Smooth muscle cell of the brain vasculature (primary cell): ENCODE measurements at regions not wholly inside any gene's neighbourhood (a gene's known extent, or its start where the extent isn't known, plus 50 kb on each side); places are given as distances from the start of the nearest gene placed in this dataset.
A peak's percentile ranks its signal among the peaks of the same experiment; 100 is the strongest.
"Not testable (repeated sequence)": the region's sequence is repeated elsewhere in the genome, so short reads cannot be mapped to it uniquely, and the experiment has no call there.

Experiments
- DNase-seq: peaks from one replicate; pipeline ENCODE4 v3.0.0-alpha.2; 2012; ENCODE audit warnings: low read depth, low spot score

- DNase-seq, result no peak
Measured at GRCh38 chr7:82624965-82625364, 181.4 kb upstream of the CACNA2D1 start.

GRCh38 chr7:82624337-82624736, 180.8 kb upstream of the CACNA2D1 start:
- no peak for DNase-seq

- no peak for DNase-seq
Measured at GRCh38 chr7:82623812-82624211, 180.2 kb upstream of the CACNA2D1 start.

GRCh38 chr7:82617156-82617555, 173.6 kb upstream of the CACNA2D1 start:
- DNase-seq, result no peak

- no peak for DNase-seq
Measured at GRCh38 chr7:82616059-82616728, 172.6 kb upstream of the CACNA2D1 start.

DNA sequence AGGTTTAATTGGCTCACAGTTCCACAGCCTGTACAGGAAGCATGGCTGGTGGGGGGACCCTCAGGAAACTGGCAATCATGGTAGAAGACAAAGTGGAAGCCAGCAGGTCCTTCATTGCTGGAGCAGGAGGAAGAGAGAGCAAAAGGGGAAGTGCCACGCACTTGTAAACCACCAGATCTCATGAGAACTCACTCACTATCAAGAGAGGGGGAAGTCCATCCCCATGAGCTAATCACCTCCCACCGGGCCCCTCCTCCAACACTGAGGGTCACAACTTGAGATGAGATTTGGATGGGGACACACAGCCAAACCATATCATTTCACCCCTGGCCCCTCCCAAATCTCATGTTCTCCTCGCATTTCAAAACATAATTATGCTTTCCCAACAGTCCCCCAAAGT, 171.9 kb upstream of the CACNA2D1 start:
- no peak for DNase-seq

GRCh38 chr7:82609746-82610145, 166.2 kb upstream of the CACNA2D1 start:
- no peak for DNase-seq

GRCh38 chr7:82605247-82605864, 161.8 kb upstream of the CACNA2D1 start:
- no peak for DNase-seq

GRCh38 chr7:82602066-82602465, 158.5 kb upstream of the CACNA2D1 start:
- DNase-seq, result no peak

DNA sequence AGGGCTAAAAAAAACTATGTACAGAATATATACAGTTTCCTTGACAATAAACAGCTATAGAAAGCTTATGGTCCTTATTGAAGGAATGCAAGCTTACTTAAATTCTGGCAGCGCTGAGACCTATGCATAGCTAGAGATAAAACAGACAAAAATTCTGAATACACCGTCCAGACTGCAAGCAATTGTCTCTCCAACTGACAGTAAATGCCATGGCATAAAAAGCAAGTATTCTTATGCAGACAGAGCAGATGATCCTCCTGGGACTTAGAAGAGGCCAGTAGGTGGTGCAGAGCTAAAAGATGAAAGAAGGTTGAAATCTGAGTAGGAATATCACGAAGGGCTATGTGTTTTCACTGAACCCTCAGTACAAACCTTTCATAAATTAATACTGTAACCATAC, 157.0 kb upstream of the CACNA2D1 start:
- no peak for DNase-seq

- no peak for DNase-seq
Measured at GRCh38 chr7:82599895-82600294, 156.3 kb upstream of the CACNA2D1 start.

- DNase-seq, result peak; percentile 43
Measured at GRCh38 chr7:82598958-82599357, 155.4 kb upstream of the CACNA2D1 start.

- DNase-seq, result not testable (repeated sequence)
Measured at GRCh38 chr7:82595795-82596194, 152.2 kb upstream of the CACNA2D1 start.

DNA sequence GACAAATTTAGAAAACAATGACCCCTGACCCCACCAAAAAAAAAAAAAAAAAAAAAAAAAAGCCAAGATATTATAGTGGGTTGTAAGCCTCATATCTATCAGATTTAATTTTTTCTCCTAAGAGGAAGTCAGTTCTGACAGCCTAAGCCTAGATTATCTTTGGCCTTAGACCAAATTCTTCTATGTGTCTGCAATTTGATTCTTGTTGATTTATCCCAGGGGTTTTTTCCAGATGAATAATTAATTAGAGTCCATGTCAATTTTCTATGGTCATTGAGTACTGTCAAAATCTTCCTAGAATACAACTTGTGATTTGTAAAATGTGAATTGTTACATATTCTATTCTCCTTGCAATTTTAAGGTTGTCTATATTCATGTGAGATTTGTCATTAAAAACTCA, 151.6 kb upstream of the CACNA2D1 start:
- no peak for DNase-seq

DNA sequence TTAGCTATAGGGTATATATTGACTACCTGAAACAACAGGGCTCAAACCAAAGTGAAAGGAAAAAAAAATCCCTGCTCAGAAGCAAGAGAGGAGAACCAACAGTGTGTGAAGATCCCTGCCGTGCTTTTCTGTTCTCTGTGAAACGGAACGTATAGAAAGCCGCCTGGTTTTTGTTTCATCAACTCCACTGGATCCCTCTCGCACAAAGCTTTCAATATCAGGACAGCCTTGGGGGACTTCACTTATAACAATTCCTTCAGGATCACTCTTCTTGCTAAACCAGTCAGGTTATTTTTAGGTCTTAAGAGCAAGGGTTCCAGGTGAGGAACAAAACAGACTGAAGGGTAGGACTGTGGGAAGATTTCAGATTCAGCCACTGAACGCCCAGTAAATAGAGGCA, 151.1 kb upstream of the CACNA2D1 start:
- DNase-seq, result no peak

DNA sequence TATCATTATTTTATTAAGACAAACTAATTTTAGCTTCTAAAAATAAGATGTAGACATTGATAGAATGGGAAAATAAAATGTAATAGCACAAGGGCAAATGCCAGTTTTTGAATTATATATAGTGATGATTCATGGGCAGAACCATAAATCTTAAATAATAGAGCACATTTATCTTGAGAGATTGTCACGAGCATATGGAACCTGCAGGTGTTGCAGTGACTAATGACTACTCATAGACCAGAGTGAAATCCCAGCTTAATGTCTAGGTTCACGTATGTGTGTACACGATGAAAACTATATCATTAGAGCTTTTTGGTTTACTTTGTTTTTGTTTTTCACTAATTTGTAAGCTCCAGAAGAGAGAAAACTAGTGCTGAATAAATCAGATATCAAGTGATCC, 150.2 kb upstream of the CACNA2D1 start:
- no peak for DNase-seq

DNA sequence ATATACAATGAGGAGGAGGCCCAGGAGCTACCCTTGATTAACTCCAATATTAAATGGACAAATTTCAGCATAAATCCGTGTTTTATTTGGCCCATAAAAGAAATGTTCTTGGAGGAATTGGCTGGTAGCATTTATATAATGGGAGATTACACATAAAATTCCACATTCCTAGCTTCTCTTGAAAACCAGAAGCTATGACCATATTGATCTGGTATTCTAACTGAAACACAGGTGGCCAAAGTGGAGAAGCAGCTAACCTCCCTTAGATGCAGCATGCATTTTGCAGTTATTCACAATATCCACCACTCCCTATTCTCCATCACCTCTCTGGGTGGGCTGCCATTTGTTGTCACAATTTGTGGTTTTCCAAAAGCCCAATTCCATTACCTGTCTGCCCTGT, 148.8 kb upstream of the CACNA2D1 start:
- DNase-seq, result no peak

- DNase-seq, result no peak
Measured at GRCh38 chr7:82579047-82579446, 135.5 kb upstream of the CACNA2D1 start.

DNA sequence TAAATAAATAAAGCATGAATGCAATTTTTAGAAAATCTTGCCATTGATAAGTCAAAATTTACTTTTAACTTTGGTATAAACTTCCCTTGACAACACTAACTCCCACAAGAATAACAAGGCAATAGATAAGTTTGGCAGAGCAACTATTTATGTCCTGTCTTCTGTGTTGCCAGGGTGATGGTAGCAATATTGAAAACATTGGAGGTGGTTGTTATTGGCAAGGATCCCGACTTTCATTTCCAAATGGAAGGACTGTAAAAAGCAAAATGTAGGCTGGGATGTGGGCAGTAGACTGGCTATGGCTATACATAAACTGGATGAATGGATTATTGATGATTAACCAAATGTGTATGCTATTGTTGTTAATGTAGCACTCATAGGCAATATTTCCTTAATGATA, 134.9 kb upstream of the CACNA2D1 start:
- DNase-seq, result peak; percentile 56

GRCh38 chr7:82572195-82572880, 128.8 kb upstream of the CACNA2D1 start:
- peak; percentile 70 for DNase-seq

DNA sequence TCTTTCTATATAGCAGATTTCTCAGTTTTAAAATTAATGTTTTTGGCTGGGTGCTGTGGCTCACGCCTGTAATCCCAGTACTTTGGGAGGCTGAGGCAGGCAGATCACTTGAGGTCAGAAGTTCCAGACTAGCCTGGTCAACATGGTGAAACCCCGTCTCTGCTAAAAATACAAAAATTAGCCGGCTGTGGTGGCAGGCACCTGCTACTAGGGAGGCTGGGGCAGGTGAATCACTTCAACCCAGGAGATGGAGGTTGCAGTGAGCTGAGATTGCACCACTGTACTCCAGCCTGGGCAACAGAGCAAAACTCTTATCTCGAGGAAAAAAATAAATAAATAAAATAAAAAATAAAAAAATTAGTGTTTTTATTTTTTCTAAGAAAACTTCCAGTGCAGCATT, 127.5 kb upstream of the CACNA2D1 start:
- DNase-seq, result not testable (repeated sequence)

DNA sequence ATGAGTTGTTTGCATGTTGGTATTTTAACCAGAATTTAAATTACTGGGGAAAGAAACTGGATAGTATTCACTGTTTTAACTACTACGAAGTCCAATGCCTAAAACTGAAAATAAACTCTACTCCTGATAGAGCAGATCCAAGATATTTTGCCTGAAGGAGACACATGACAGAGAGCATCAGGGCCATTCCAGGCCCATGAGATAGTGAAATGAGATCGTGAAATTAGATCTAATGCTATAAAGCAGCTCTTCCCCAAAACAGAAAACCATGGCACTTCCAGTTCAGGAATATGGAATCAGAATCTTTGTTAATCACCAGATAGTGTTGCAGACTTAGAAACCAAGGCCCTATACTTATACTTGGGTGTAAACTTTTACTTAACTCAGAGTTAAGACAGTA, 124.3 kb upstream of the CACNA2D1 start:
- DNase-seq, result no peak

- no peak for DNase-seq
Measured at GRCh38 chr7:82567356-82567755, 123.8 kb upstream of the CACNA2D1 start.
